Left ventricle myocardium superior (tissue), 1 donor: ENCODE measurements at regions not wholly inside any gene's neighbourhood (a gene's known extent, or its start where the extent isn't known, plus 50 kb on each side); places are given as distances from the start of the nearest gene placed in this dataset.
A peak's percentile ranks its signal among the peaks of the same experiment; 100 is the strongest.

Experiments
- ATAC-seq: fragments of 200-7000 bp; cut with Tn5 transposase; one replicate; pipeline ENCODE4 v1.9.1; 2020; ENCODE audit warnings: mild to moderate bottlenecking, moderate library complexity
- DNase-seq: peaks from one replicate; pipeline ENCODE4 v3.0.0-alpha.2; 2020
- intact Hi-C: fragments of 100-400 bp; cut with micrococcal nuclease; formaldehyde crosslinking; loops from one replicate; pipeline ENCODE4 v1.11.0; 2022
- donor health status: DM: no; HTN: yes; CAD: no; lungs with severe emphysema.

DNA sequence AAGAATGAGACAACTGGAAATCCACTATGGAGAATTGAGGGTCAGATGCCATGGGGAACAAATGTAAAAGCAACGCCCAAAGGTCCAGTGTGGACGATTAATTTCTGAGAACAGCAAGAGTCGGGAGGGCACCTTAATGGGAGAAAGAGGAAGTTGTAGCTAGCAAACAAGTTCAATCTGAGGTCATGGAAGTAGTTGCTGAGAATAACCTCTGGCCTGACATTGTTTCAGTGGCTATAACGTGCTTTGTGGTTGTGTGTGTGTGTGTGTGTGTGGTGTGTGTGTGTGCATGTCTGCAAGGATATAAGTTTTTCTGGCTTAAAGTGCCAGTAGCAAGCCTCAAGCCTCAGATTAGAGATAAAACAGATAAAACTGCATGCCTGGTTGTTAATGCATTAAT is 1630.1 kb upstream of the TENM4 start:
- ATAC-seq (no peak), DNase-seq (no peak)
- intact Hi-C loops = no loop called here

DNA sequence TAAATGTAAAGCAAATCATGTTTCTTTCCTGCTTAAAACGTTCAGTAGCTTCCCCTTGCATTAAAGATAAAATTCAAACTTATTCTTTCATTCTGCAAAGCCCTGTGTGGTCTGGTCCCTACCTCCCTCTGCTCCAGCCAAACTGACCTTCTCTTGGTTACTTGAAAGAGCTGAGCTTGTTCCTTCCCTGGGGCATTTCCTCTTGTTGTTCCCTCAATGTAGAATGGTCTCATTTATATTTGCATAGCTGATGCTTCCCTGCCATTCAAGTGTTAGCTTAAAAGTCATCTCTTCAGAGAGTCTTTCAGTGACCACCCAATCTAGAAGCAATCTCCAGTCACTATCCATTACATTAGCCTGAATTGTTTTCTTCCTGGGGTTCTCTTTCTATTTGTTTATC is 1618.5 kb upstream of the TENM4 start:
- ATAC-seq = no peak
- DNase-seq = no peak
- intact Hi-C loops = no loop called here

DNA sequence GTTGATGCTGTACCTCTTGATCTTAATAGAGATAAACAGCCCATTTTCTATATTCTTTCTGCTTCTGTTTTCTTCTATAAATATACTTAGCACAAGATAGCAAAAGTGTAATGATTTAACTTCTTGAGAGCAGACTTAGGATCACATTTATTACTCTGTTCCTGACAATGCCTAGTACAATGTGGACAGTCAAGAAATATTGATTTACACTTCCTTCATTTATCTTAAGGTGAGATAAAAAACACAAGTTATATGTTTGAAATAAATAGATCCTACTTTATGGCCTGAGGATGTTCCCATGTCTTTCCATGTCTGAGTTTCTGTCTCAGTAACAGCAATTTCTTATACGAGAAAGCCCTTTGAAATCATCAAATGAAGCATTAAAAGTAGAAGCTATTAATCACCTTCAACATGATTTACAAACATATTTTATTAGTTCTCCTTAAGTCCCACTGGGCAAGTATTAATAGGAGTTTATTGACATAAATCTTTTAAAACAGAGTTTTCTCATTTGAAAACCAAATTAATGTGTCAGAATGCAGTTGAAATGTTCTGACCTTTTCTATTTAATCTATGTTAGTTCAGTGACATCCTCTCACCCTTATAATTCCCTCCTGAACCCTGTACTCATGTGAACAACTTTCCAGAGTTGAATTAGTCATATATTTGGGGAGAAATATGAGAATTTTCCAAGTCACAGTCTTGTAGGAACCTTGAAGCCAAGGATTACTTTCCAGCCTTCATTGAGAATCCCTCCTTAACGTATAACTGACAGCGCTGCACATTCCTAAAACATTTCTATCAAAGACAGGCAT is 1611.7 kb upstream of the TENM4 start:
- intact Hi-C loops = no loop called here
- ATAC-seq = no peak
- no peak for DNase-seq

DNA sequence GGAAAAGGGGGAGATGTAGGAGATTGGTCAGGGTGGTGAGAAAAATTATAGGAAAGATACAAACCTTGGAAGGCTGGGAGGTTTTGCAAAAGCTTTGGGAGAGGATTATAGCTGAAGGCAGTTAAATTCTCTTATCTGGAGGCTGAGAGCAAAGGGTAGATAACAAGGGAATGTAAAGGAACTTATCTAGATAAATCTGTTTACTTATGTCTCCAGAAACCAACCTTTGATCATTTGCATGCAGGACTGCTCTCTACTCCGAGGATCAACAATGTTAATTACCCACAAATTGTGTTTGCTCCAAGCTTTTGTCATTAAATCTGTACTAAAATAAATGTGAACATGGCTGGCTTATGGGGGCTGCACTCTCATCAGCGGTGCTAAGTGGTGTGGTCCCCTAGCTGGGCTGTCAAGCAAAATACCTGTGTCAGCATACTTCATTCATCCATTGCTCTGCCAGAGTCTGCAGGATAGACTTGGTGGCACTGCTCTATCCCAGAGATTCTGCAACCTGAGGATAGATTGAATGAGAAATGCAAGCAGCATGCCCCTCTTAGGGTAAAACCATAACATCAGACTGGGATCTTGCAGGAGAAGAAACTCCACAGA is 1599.2 kb upstream of the TENM4 start:
- intact Hi-C loops = no loop called here
- ATAC-seq (no peak), DNase-seq (no peak)

DNA sequence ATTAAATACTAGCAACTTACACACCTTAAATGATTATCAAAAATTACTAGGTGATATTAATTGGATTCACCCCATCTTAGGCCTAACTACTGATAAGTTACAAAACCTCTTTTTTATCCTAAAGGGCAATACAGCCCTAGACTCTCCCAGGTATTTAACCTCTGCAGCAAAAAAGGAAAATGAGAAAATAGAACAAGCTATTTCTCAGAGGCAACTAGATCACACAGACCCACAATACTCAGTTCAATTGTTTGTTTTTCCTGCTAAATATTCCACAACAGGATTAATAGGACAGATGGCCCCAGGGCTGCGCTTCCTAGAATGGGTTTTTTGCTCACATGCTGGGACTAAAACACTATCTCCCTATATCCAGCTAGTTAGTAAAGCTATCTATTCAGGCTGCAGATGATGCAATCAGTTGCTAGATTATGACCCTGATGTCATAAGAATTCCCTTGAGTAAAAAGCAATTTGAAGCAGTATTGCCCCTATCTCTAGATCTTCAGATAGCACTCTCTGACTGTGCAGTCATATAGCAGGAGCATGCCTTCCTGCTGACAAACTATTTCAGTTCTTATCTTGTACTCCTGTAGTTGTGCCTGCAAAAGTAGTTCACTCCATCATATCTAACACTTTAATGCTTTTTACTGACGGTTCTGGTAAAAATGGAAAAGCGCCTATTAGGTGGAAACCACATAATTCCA is 1595.5 kb upstream of the TENM4 start:
- intact Hi-C loops = no loop called here
- ATAC-seq (no peak), DNase-seq (no peak)

DNA sequence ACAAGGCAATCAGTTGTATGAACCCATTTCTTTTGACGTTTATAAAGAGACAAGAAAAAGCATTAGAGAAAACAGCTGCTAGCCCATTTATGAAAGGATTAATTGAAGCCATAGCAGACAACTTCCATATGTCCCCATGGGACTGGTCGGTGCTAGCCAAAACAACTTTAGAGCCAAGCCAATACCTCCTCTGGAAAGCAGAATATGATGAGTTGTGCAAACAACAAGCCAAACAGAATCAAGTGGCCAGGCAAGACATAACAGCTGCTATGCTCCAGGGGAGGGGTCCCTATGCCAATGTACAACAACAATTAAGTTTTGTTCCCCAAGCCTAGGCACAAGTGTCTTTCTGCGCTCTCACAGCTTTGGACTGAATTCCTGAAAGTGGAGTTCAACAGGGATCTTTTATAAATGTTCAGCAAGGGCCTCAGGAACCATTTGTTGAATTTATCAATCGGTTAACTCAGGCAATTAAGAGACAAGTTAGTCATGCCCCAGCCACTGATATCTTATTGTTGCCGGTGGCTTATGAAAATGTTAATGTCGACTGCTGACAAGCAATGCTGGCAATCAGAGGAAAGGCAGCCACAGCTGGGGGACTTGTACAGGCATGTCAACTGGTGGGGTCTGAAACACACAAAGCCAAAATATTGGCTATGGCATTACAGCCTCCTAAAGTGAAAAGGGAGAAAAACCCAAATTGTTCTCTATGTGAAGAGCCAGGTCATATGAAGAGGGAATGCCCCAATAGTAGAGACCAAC is 1593.1 kb upstream of the TENM4 start:
- peak; percentile 84 for ATAC-seq
- intact Hi-C loops = no loop called here
- DNase-seq = no peak

DNA sequence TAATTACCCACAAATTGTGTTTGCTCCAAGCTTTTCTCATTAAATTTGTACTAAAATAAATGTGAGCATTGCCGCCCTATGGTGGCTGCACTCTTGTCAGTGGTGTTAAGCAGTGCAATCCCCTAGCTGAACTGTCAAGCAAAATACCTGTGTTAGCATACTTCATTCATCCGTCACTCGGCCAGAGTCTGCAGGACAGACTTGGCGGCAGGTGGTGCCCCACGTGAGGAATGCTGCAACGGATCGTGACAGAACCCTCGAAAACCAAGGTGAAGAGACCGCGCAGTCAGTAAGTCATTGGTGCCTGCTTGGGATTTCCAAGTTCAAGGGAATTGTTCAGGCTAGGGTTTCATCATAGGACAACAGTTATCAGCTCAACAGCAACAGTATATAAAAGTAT is 1592.1 kb upstream of the TENM4 start:
- ATAC-seq (no peak), DNase-seq (no peak)
- intact Hi-C loops = no loop called here

DNA sequence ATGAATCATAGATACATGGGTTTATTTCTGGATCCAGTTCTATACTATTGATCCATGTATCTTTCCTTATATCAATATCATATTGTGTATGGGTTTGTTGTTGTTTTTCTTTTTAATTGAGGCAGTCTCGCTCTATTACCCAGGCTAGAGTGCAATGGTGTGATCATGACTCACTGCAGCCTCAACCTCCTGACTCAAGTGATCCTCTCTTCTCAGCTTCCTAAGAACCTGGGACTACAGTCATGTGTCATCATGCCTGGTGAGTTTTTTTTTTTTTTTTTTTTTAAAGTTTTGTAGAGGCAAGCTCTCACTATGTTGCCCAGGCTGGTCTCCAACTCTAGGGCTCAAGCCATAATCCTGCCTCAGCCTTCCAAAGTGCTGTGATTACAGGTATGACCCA is 1589.4 kb upstream of the TENM4 start:
- DNase-seq (no peak), ATAC-seq (no peak)
- intact Hi-C loops = no loop called here

DNA sequence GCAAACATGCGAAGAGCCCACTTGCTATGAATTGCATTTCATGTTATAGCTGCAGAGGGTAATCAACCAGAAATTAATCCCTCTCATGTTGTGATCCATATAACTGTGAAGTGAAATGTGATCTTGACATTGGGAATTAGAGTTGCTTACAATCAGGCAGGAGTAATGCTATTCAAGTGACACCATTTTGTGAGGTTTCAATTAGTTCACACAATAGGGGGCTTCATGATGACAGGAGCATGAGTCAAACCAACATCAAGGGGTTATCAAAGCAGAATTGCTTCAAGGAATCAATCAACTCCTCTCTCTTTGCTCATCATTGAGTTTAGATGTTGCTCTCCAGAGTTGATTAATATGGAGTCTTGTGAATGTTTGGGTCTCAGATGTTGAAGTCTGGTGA is 1585.2 kb upstream of the TENM4 start:
- no peak for ATAC-seq

DNA sequence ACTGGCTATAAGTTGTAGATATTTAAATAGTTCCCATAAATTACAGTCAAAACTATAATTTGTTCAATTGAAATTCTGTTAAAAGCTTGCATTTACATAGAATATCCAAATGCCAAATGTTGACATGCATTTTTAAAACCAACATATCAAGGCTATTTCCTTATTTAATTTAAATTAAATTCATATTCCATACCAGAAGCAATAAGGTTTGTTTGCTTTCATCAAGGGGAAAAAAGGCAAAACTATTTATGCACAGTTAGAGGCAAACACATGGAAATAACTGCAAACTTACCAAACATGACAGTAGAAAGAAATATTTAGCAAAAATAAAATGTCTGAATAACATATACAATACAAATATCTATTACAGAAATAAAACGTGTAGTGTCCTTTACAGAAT is 1581.2 kb upstream of the TENM4 start:
- no peak for ATAC-seq
- intact Hi-C loops = no loop called here

More for the DNA sequence above, 1585.2 kb upstream of the TENM4 start:
- DNase-seq = no peak
- intact Hi-C loops = no loop called here

DNA sequence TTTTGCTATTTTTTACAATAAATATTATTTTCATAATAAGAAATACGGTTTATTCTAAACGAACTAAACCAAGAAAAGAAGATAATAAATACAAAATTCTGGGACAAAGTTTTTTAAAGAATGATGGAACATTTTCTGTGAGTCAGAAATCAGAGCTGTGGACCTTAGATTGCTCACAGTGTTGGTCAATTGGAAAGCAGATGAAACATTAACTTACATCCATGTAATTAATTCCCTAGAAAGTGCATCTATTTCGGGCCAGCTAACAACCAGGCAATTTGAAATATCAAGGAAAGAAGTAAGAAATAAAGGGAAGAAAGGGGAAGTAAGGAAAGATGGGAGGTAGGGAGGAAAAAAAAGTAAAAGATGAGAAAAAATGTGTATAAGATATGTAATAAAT is 1569.8 kb upstream of the TENM4 start:
- intact Hi-C loops = no loop called here
- ATAC-seq (no peak), DNase-seq (no peak)

More for the DNA sequence above, 1581.2 kb upstream of the TENM4 start:
- DNase-seq = no peak

DNA sequence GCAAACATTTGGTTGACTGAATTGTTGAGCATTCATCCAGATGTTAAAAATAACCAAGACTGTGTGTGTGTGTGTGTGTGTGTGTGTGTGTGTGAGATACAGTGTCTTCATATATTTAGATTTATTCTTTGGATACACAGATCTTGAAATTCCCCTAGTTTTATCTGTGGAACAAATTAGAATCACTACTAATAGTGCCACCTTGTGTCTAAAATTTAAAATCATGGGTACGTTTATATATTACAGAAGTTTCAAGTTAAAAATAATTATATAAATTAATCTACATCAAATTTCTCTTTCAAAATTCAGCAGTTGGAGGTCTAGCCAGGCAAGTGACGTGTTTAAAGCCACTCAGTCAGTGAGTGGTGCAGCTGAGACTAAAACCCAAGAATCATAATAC is 1566.2 kb upstream of the TENM4 start:
- DNase-seq = no peak
- no peak for ATAC-seq
- intact Hi-C loops = no loop called here

DNA sequence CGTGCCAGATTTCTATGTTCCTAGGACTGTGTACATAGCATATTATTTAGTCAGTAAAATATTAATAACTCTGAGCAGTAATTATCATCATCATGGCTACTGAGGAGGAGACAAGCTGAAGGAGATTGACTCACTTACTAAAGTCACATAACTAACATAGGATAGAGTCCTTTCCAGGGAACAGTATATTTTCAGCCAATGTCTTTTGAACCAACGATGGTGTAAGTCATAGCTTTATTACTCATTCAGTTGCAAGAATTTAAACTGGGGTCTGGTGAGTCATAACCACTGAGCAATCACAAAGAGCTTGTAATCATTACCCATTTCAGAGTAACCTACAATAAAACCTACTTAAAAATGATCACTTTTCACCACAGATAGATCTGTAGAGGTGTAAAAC is 1564.8 kb upstream of the TENM4 start:
- DNase-seq (no peak), ATAC-seq (no peak)
- intact Hi-C loops = no loop called here

DNA sequence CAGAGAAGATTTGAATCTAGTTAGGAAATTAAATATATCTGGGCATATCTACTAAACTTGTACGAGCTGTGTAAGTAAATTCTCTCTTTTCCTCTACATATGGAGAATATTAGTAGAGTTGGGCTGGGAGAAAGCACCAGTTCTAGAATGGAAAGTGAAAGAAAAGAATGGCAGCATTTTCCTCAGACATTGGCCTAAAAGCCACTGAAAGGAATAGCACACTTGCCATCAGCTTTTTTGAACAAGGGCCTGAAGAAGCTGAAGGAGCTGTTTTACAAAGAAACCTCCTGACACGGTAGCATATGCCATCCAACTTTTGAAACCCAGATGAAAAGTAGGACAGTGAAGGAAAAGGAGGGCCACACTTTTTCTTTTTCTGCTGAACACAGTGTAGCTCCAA is 1563.7 kb upstream of the TENM4 start:
- intact Hi-C loops = no loop called here
- DNase-seq (no peak), ATAC-seq (no peak)

DNA sequence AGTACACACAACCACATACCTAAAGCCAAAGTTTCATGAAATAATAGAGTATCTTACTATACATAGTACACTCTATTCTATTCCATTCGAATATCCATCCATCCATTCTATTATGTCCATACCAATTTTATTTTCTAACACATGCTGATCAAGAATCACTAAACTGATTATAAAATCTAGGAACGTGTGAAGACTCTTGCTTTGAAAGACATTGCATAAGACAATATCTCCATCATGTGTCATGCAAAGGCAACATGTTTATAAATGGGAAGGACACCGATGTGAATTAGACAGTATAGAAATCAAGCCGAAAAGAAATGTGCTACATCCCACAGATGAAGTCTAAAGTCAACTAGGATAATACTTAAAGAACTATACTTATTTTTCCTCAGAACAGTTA is 1561.5 kb upstream of the TENM4 start:
- intact Hi-C loops = no loop called here
- ATAC-seq (no peak), DNase-seq (no peak)

DNA sequence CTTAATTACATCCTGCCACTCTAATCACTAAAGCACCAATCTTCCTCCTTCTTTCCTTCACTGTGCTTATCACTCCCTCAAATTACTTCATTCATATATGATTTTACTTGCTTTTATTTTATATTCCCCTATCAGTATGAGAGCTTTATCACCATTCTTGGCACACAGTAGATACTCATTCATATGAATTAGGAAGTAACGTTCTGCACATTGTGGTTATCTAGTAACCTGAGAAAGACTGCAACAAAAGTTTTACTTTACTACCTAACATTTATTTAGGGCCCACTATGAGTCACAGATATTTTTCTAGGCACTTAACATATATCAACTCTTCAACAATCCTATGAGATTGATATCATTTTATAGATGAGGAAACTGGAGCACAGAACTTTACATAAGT is 1559.9 kb upstream of the TENM4 start:
- no peak for DNase-seq
- ATAC-seq = no peak
- intact Hi-C loops = no loop called here

DNA sequence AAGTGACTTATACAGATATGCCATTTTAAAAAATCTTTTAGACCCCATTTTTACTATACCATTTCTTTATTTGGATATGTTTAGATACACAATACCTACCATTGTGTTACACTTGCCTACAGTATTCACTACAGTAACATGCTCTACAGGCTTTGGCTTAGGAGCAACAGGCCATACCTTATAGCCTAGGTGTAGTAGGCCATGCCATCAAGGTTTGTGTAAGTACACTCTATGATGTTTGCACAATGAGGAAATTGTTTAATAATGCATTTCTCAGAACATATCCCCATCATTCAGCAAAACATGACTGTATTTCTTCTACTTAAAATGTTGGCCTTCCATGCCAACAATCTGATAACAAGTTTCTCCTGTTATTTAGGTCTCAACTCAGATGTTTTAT is 1559.5 kb upstream of the TENM4 start:
- no peak for DNase-seq
- no peak for ATAC-seq
- intact Hi-C loops = no loop called here

DNA sequence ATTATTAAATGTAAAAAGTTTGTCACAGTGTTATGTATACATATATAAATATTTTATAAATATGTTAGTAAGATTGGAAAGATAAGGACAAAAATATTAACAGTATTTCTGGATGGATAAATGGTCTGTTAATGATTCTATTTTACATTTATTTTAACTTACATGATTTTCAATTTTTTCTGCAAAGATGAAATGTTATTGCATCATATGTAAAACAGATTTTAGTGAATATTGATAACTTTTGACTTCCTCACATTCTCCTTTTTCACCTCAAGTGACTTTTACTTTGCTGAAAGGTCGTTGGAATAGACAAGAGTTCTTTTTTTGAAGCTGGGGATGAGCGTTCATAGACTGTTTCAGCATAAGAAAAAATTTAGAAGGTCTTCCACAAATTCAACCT is 1554.7 kb upstream of the TENM4 start:
- intact Hi-C loops = no loop called here

DNA sequence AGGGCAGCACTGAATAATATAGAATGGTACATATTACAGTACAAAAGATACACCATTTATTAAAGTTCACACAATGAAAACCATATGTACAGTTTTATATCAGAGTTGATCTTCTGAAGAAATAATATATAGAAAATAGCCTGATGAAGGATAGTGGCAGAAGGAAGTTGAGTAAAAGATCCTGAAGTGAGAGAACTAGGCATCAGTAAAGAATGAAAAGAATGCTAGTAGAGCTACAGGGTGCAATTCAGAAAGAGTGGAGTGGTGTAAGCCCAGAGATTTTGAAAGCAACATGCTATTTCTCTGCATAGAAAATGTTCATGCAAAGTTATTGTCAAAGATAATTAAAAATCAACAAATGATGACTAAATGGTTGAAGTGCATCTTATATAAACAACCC is 1552.7 kb upstream of the TENM4 start:
- intact Hi-C loops = no loop called here
- DNase-seq (no peak), ATAC-seq (no peak)

More for the DNA sequence above, 1554.7 kb upstream of the TENM4 start:
- ATAC-seq (no peak), DNase-seq (no peak)

DNA sequence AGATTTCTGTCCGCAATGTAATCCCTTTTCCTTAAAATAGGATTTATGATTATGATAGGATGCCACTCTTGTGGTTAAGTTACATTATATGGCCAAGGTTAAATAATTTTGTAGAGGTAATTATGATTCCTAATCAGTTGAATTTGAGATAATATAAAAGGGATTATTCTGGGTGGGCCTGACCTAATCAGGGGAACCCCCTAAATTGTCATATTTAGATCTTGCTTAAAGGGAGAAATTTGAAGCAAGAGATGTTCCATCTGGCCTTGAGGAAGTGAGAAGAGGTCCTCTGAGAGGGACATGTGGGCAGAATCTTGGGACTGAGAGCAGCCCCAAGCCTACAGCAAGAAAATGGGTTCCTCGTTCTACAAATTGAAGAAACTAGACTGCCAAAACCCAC is 1550.1 kb upstream of the TENM4 start:
- ATAC-seq = no peak
- intact Hi-C loops = no loop called here
- DNase-seq = no peak
